AG20443 (cell line): ENCODE measurements at regions not wholly inside any gene's neighbourhood (a gene's known extent, or its start where the extent isn't known, plus 50 kb on each side); places are given as distances from the start of the nearest gene placed in this dataset.

Source experiments
- DNase-seq: peaks from one replicate; pipeline ENCODE4 v3.0.0; 2012; ENCODE audit warnings: low spot score, mixed read lengths

- DNase-seq = no peak
Observed at GRCh38 chr9:78563269-78563668, 266.3 kb downstream of the PSAT1 start.

- peak; percentile 22 for DNase-seq
Observed at GRCh38 chr9:78565481-78565880, 268.6 kb downstream of the PSAT1 start.

- DNase-seq = no peak
Observed at GRCh38 chr9:78566521-78566920, 269.6 kb downstream of the PSAT1 start.

- DNase-seq = peak; percentile 59
Observed at GRCh38 chr9:78566948-78567675, 270.2 kb downstream of the PSAT1 start.

- no peak for DNase-seq
Observed at GRCh38 chr9:78567693-78568092, 270.8 kb downstream of the PSAT1 start.

- no peak for DNase-seq
Observed at GRCh38 chr9:78568774-78569173, 271.8 kb downstream of the PSAT1 start.

- no peak for DNase-seq
Observed at GRCh38 chr9:78572266-78572665, 275.3 kb downstream of the PSAT1 start.

GRCh38 chr9:78573205-78573604 is 276.3 kb downstream of the PSAT1 start:
- DNase-seq = no peak

GRCh38 chr9:78573669-78574068 is 276.7 kb downstream of the PSAT1 start:
- no peak for DNase-seq

GRCh38 chr9:78574354-78575045 is 277.6 kb downstream of the PSAT1 start:
- no peak for DNase-seq

- DNase-seq = no peak
Observed at GRCh38 chr9:78575081-78575480, 278.2 kb downstream of the PSAT1 start.

GRCh38 chr9:78575771-78576170 is 278.8 kb downstream of the PSAT1 start:
- no peak for DNase-seq

- DNase-seq = no peak
Observed at GRCh38 chr9:78577156-78577906, 280.4 kb downstream of the PSAT1 start.

- DNase-seq = no peak
Observed at GRCh38 chr9:78578072-78578471, 281.1 kb downstream of the PSAT1 start.

GRCh38 chr9:78582821-78583220 is 285.9 kb downstream of the PSAT1 start:
- no peak for DNase-seq

GRCh38 chr9:78584589-78584988 is 287.7 kb downstream of the PSAT1 start:
- no peak for DNase-seq

GRCh38 chr9:78585909-78586308 is 289.0 kb downstream of the PSAT1 start:
- DNase-seq = no peak

GRCh38 chr9:78590068-78590467 is 293.1 kb downstream of the PSAT1 start:
- no peak for DNase-seq

- peak; percentile 39 for DNase-seq
Observed at GRCh38 chr9:78592811-78593210, 295.9 kb downstream of the PSAT1 start.

GRCh38 chr9:78595200-78595945 is 298.4 kb downstream of the PSAT1 start:
- DNase-seq = peak; percentile 68

GRCh38 chr9:78596346-78596745 is 299.4 kb downstream of the PSAT1 start:
- no peak for DNase-seq

GRCh38 chr9:78598120-78598519 is 301.2 kb downstream of the PSAT1 start:
- DNase-seq = no peak
